ENCODE measurements at regions not wholly inside any gene's neighbourhood (a gene's known extent, or its start where the extent isn't known, plus 50 kb on each side); places are given as distances from the start of the nearest gene placed in this dataset.
"Not testable (repeated sequence)": the region's sequence is repeated elsewhere in the genome, so short reads cannot be mapped to it uniquely, and the experiment has no call there.

GRCh38 chr5:39622281-39622680, 197.5 kb upstream of the DAB2 start:
- DNase-seq (ENCODE audit: insufficient read length, low spot score) (no peak), FAIRE-seq (no peak)
- no peak for TF ChIP-seq CTCF (IDR thresholded peaks at IDR 0.05; ENCODE audit: insufficient read depth, missing control alignments)

GRCh38 chr5:39619168-39619818, 194.5 kb upstream of the DAB2 start:
- FAIRE-seq (no peak), DNase-seq (ENCODE audit: insufficient read length, low spot score) (no peak)
- TF ChIP-seq CTCF (IDR thresholded peaks at IDR 0.05; ENCODE audit: insufficient read depth, missing control alignments), result no peak

- FAIRE-seq (no peak), DNase-seq (ENCODE audit: insufficient read length, low spot score) (no peak)
- no peak for TF ChIP-seq CTCF (IDR thresholded peaks at IDR 0.05; ENCODE audit: insufficient read depth, missing control alignments)
Measured at GRCh38 chr5:39618391-39618790, 193.6 kb upstream of the DAB2 start.

GRCh38 chr5:39616131-39616530, 191.4 kb upstream of the DAB2 start:
- DNase-seq (ENCODE audit: insufficient read length, low spot score), result no peak
- TF ChIP-seq CTCF (IDR thresholded peaks at IDR 0.05; ENCODE audit: insufficient read depth, missing control alignments), result no peak
- no peak for FAIRE-seq

- DNase-seq (ENCODE audit: insufficient read length, low spot score); FAIRE-seq: not testable (repeated sequence)
Measured at GRCh38 chr5:39611076-39611475, 186.3 kb upstream of the DAB2 start.

- DNase-seq (ENCODE audit: insufficient read length, low spot score) (no peak), FAIRE-seq (no peak)
- TF ChIP-seq CTCF (IDR thresholded peaks at IDR 0.05; ENCODE audit: insufficient read depth, missing control alignments), result no peak
Measured at GRCh38 chr5:39608024-39608423, 183.2 kb upstream of the DAB2 start.

- FAIRE-seq, result no peak
- TF ChIP-seq CTCF (IDR thresholded peaks at IDR 0.05; ENCODE audit: insufficient read depth, missing control alignments), result no peak
- DNase-seq (ENCODE audit: insufficient read length, low spot score), result no peak
Measured at GRCh38 chr5:39606591-39606990, 181.8 kb upstream of the DAB2 start.
